ENCODE measurements at regions not wholly inside any gene's neighbourhood (a gene's known extent, or its start where the extent isn't known, plus 50 kb on each side); places are given as distances from the start of the nearest gene placed in this dataset.

DNA sequence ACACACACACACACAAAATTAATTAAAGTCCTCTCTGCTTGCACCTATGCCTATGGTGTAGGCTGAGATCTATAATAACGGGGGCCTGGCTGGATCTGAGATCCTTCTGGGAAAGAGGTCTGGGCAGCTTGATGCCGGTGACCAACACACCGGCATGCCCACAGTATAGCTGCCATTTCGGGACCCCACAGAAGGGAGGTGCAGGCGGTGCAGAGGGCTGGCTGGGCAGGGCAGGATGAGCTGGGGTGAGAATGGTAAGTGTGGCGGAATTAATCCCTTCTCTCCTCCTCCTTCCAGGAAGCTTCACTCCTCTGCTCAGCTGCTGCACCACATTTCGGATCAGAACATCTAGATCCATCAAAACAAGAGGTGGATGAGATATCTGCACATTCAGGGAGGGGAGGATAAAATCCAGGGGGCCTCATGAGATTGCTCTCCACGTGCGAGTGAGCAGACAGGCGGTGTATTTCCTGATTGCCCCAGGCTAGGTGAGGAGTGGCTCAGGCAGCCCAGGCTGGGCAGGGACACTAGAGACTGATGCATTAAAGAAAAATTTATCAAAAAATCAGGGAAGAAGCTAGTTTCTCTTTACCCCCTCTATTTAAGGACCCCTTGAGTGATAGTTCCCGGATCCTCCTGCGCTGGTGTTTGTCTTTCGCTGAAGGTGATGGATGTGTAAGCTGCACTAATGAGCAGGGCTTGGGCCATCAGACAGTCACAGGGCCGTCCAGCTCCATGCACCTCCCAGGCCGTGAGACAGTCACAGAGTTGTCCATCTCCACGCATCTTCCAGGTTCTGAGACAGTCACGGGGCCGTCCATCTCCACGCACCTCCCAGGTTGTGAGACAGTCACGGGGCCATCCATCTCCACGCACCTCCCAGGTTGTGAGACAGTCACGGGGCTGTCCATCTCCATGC lies 449.9 kb downstream of the PTPRU start:
- Histone ChIP-seq H3K36me3 (ENCODE audit: control insufficient read depth, insufficient read depth, low read length) (no peaks in the 10 kb centered on the region), H3K4me3 (ENCODE audit: low read depth, low read length) (no peak overlapping the region), H3K27me3 (ENCODE audit: control insufficient read depth, insufficient read depth, low read length) (no peaks in the 10 kb centered on the region)
- POLR2A ChIA-PET, result no interaction called here
- DNase-seq (ENCODE audit: low read depth), result no peak
- TF ChIP-seq CTCF (IDR thresholded peaks at IDR 0.05; ENCODE audit: insufficient read depth, low read depth, low read length), result no peak
- CTCF ChIA-PET, result interaction anchor here (0.9 to 4.6 kb wide), 5 partner anchors 12 to 1021 kb away, joined by 3 to 31 read pairs (median 3); no protein-coding TSS in a partner anchor

DNA sequence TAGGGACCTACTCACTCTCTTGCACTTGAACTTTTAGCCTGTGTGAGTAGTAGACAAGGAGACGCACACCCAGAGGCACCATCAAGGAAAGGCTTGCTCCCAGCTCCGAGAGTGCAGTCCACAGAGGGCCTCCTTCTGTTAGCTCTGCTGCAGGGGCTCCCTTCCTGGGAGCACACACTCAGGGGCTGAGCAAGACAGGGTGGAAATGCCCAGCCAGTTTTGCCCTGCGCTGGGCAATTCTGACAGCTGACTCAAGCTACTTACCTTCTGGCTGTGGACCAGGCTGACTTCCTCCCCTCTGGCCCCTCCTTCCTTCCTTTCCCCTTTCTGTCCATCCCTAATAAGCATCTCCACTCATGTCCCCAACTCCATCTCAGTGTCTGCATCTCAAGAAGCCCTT lies 449.1 kb downstream of the PTPRU start:
- DNase-seq (ENCODE audit: low read depth), result no peak
- ChIA-PET CTCF (no interaction called here), POLR2A (no interaction called here)
- Histone ChIP-seq H3K36me3 (ENCODE audit: control insufficient read depth, insufficient read depth, low read length) (no peaks in the 10 kb centered on the region), H3K27me3 (ENCODE audit: control insufficient read depth, insufficient read depth, low read length) (no peaks in the 10 kb centered on the region), H3K4me3 (ENCODE audit: low read depth, low read length) (no peak overlapping the region)
- TF ChIP-seq CTCF (IDR thresholded peaks at IDR 0.05; ENCODE audit: insufficient read depth, low read depth, low read length), result no peak

- no peak for TF ChIP-seq CTCF (IDR thresholded peaks at IDR 0.05; ENCODE audit: insufficient read depth, low read depth, low read length)
- Histone ChIP-seq H3K4me3 (ENCODE audit: low read depth, low read length) (no peak overlapping the region), H3K36me3 (ENCODE audit: control insufficient read depth, insufficient read depth, low read length) (no peaks in the 10 kb centered on the region), H3K27me3 (ENCODE audit: control insufficient read depth, insufficient read depth, low read length) (no peaks in the 10 kb centered on the region)
- ChIA-PET CTCF (no interaction called here), POLR2A (no interaction called here)
- DNase-seq (ENCODE audit: low read depth), result no peak
Measured at GRCh38 chr1:29684141-29684540, 447.8 kb downstream of the PTPRU start.

- Histone ChIP-seq H3K4me3 (ENCODE audit: low read depth, low read length) (no peak overlapping the region), H3K36me3 (ENCODE audit: control insufficient read depth, insufficient read depth, low read length) (no peaks in the 10 kb centered on the region), H3K27me3 (ENCODE audit: control insufficient read depth, insufficient read depth, low read length) (no peaks in the 10 kb centered on the region)
- POLR2A ChIA-PET, result no interaction called here
- CTCF ChIA-PET, result no interaction called here
- no peak for TF ChIP-seq CTCF (IDR thresholded peaks at IDR 0.05; ENCODE audit: insufficient read depth, low read depth, low read length)
- no peak for DNase-seq (ENCODE audit: low read depth)
Measured at GRCh38 chr1:29683472-29683871, 447.1 kb downstream of the PTPRU start.

DNA sequence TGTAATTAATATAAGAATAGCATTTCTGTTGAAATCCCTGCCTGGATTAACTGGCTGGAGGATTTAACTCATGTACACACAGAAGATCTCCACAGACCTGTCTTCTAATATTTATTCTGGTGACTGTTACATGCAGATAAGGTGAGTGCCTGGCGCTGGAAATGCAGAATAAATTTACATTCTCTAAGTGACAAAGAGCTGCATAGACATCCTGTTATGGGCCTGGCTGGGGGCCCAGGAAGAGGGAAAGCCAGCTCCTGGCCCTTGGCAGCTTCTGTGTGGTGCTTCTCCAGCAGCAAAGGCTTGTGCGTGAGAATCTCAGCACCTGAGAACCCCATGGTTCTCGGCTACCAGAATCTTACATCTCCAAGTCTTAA lies 446.6 kb downstream of the PTPRU start:
- TF ChIP-seq CTCF (IDR thresholded peaks at IDR 0.05; ENCODE audit: insufficient read depth, low read depth, low read length), result no peak
- Histone ChIP-seq H3K27me3 (ENCODE audit: control insufficient read depth, insufficient read depth, low read length) (no peaks in the 10 kb centered on the region), H3K4me3 (ENCODE audit: low read depth, low read length) (no peak overlapping the region), H3K36me3 (ENCODE audit: control insufficient read depth, insufficient read depth, low read length) (no peaks in the 10 kb centered on the region)
- POLR2A ChIA-PET, result interaction anchor here (0.6 kb wide), 1 partner anchor 671 kb away, joined by 11 read pairs; no protein-coding TSS in a partner anchor
- CTCF ChIA-PET, result interaction anchor here (0.9 kb wide), 1 partner anchor 21 kb away, joined by 4 read pairs; no protein-coding TSS in a partner anchor
- DNase-seq (ENCODE audit: low read depth), result no peak

Data from BJ (cell line).